Sigmoid colon (tissue), 4 donors: ENCODE measurements at regions not wholly inside any gene's neighbourhood (a gene's known extent, or its start where the extent isn't known, plus 50 kb on each side); places are given as distances from the start of the nearest gene placed in this dataset.

ENCODE experiments used
- EP300 ChIP-seq, 4 donors: sonication (generic); formaldehyde crosslinking; IDR thresholded peaks; one replicate each; pipeline ENCODE4 v1.6.1; 2017; ENCODE audit warnings: antibody characterized with exemption in 4 of 4
- TF ChIP-seq, protein P1 (sequence below), 4 experiments: fragments of 450-650 bp in 3 of 4; fragments of 200-600 bp in 1 of 4; IDR thresholded peaks; one replicate each; pipeline ENCODE4 v1.5.1; 2016 to 2019; ENCODE audit warnings: antibody characterized with exemption in 4 of 4, mild to moderate bottlenecking in 3 of 4, moderate library complexity in 2 of 4

DNA sequence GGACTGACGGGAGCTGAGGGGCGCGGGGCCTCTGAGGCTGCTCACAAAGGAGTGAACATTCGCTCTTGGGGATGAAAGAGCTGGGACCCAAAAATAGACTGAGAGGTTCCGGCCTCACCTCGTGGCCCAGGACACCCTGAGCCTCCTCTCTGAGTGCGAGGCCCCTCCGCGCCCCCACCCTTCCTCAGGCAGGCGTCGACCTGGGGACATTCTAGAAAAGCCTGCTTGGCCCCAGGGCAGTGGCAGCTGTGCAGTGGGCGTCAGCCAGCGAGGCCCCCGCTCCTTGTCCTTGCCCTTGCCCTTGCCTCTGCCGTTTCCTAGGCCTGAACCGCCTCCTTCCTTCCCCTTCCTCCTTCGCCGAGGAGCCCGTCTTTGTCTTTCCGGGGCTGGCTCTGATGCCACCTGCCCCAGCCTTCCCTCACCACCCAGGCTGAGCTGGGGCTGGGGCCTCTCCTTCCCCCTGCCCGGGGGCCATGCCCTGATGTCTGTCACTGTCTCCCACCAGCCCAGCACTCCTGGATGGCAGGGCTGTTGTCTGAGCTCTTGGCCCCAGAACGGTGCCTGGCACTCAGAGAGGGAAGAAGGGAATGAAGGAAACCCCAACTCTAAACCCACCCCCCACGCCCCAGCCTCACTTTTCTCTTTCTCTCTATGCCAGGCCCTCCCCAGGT, 208.2 kb upstream of the RTL1 start:
- TF ChIP-seq, protein P1, sequence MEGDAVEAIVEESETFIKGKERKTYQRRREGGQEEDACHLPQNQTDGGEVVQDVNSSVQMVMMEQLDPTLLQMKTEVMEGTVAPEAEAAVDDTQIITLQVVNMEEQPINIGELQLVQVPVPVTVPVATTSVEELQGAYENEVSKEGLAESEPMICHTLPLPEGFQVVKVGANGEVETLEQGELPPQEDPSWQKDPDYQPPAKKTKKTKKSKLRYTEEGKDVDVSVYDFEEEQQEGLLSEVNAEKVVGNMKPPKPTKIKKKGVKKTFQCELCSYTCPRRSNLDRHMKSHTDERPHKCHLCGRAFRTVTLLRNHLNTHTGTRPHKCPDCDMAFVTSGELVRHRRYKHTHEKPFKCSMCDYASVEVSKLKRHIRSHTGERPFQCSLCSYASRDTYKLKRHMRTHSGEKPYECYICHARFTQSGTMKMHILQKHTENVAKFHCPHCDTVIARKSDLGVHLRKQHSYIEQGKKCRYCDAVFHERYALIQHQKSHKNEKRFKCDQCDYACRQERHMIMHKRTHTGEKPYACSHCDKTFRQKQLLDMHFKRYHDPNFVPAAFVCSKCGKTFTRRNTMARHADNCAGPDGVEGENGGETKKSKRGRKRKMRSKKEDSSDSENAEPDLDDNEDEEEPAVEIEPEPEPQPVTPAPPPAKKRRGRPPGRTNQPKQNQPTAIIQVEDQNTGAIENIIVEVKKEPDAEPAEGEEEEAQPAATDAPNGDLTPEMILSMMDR (IDR thresholded peaks at IDR 0.05), result no peak
- TF ChIP-seq EP300 (IDR thresholded peaks at IDR 0.05), result no peak
